IPS-20b (cell line): ENCODE measurements at regions not wholly inside any gene's neighbourhood (a gene's known extent, or its start where the extent isn't known, plus 50 kb on each side); places are given as distances from the start of the nearest gene placed in this dataset.
"Not testable (repeated sequence)": the region's sequence is repeated elsewhere in the genome, so short reads cannot be mapped to it uniquely, and the experiment has no call there.

Experiments
- H3K27ac ChIP-seq: one replicate; pipeline ENCODE4 v1.5.1; 2013; ENCODE audit warnings: low read length
- H3K27me3 ChIP-seq: 2 replicates; pipeline ENCODE4 v1.6.1; 2013; ENCODE audit warnings: mild to moderate bottlenecking, low read length, inconsistent platforms; ENCODE audit not compliant: insufficient read depth
- H3K36me3 ChIP-seq: 2 replicates; pipeline ENCODE4 v1.6.1; 2013; ENCODE audit warnings: low read depth, mild to moderate bottlenecking, inconsistent platforms, low read length, moderate library complexity; ENCODE audit not compliant: insufficient read depth
- H3K4me1 ChIP-seq: 2 replicates; pipeline ENCODE4 v1.6.1; 2013; ENCODE audit warnings: mild to moderate bottlenecking, control low read depth, inconsistent platforms, low read length, moderate library complexity; ENCODE audit not compliant: insufficient read depth
- H3K4me3 ChIP-seq: 2 replicates; pipeline ENCODE4 v1.5.1; 2013; ENCODE audit warnings: mild to moderate bottlenecking, low read length, inconsistent platforms
- H3K9ac ChIP-seq: 2 replicates; pipeline ENCODE4 v1.6.1; 2013; ENCODE audit warnings: low read depth, mild to moderate bottlenecking, inconsistent platforms, low read length, moderate library complexity
- H3K9me3 ChIP-seq: 2 replicates; pipeline ENCODE4 v1.6.1; 2013; ENCODE audit warnings: mild to moderate bottlenecking, low read depth, low read length, inconsistent platforms; ENCODE audit not compliant: insufficient read depth

DNA sequence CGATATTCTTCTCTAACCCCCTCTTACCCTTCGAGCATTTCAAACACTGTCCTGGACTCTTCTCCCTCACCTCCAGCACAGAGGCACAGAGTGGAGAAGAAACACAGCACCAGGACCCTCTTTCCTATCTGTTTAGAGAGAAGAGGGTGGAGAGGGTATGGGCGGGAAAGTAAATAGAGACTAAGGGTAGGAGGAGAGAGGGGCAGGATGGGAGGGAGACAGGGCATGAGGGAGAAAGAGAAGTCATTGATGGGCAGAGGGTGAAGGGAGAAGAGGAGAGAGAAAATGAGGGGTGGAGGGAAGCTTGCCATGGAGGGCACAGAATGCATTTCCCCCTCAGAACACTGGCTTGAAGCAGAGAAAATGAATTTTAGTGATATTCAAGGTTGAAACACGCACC is 543.9 kb upstream of the B3GAT1 start:
- H3K36me3 ChIP-seq, H3K4me3 ChIP-seq, H3K4me1 ChIP-seq, H3K27me3 ChIP-seq, H3K9me3 ChIP-seq, H3K9ac ChIP-seq, H3K27ac ChIP-seq: not testable (repeated sequence)

DNA sequence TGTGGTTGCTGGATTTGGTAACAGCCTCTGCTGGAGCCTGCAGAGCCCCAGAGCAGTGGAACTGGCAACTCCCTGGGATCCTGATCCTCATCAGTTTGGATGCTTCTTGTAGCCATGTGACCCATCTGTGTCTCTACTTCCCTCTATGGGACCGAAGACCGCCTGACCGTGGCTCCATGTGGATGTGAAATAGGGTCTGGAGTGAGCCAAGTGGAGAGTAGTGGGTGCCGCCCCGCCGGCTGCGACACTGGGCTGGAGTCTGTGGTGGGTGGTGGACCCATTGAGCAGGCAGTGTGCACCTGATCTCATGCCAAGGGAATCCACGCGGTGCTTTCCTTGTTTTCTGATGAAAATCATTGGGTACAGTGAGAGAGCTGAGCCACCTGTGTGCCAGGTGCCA is 543.2 kb upstream of the B3GAT1 start:
- Histone ChIP-seq H3K4me1 (peaks cover 10% of the 10 kb centered on the region; the same call in 1 of the 2 replicates), H3K36me3 (no peaks in the 10 kb centered on the region), H3K9ac (no peak overlapping the region), H3K27me3 (no peaks in the 10 kb centered on the region), H3K4me3 (no peak overlapping the region), H3K27ac (no peak overlapping the region), H3K9me3 (no peaks in the 10 kb centered on the region)

- H3K36me3 ChIP-seq: not testable (repeated sequence)
Observed at GRCh38 chr11:134954456-134954855, 542.4 kb upstream of the B3GAT1 start.

DNA sequence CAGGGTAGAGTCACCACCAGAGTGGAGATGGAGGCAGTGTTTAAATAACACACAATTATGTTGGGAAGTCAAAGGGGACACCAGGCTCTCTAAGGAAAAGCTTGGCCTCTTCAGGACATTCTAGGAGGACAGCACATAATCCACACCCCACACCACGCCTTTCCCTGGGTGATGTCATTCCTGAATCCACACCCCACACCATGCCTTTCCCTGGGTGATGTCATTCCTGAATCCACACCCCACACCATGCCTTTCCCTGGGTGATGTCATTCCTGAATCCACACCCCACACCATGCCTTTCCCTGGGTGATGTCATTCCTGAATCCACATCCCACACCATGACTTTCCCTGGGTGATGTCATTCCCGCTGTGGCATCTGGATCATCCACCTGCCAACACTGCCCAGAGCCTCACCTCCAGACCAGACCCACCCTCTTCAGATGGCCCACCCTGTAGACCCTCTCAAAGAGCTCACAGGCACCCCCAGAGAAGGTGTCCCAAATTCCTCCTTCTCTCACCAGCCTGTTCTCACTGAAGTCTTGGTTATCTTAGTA is 541.5 kb upstream of the B3GAT1 start:
- not testable (repeated sequence) for H3K27me3 ChIP-seq, H3K36me3 ChIP-seq, H3K4me1 ChIP-seq, H3K4me3 ChIP-seq, H3K9ac ChIP-seq, H3K9me3 ChIP-seq, H3K27ac ChIP-seq

More at GRCh38 chr11:134954456-134954855, 542.4 kb upstream of the B3GAT1 start:
- not testable (repeated sequence) for H3K9me3 ChIP-seq, H3K27me3 ChIP-seq, H3K27ac ChIP-seq, H3K4me3 ChIP-seq, H3K9ac ChIP-seq, H3K4me1 ChIP-seq

DNA sequence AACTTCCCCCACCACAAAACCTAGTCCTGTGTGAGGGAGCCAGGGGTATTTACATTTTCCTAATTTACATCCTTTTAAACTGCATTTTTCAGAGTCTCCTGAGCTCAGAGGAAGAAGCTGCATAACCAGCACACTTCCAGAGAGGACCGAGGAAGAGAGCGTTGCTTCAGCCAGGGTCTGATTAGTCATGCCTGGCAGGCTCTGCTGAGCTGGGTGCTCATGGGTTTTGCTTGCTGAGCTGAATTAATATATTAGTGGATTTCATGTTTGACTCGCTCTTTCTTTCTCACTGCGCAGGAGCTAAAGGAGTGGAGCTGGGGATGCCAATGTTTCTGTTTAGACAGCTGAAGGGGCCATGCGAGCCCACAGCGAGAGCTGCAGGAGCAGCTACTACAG is 539.3 kb upstream of the B3GAT1 start:
- Histone ChIP-seq H3K9ac (no peak overlapping the region), H3K4me3 (no peak overlapping the region), H3K36me3 (no peaks in the 10 kb centered on the region), H3K9me3 (no peaks in the 10 kb centered on the region), H3K27me3 (no peaks in the 10 kb centered on the region), H3K4me1 (peaks cover 10% of the 10 kb centered on the region; the same call in 1 of the 2 replicates), H3K27ac (no peak overlapping the region)

GRCh38 chr11:134950692-134951304 is 538.8 kb upstream of the B3GAT1 start:
- no peak overlapping the region for H3K27ac ChIP-seq
- no peaks in the 10 kb centered on the region for H3K27me3 ChIP-seq
- H3K4me1 ChIP-seq: peaks cover 10% of the 10 kb centered on the region; the same call in 1 of the 2 replicates
- H3K9me3 ChIP-seq: no peaks in the 10 kb centered on the region
- H3K4me3 ChIP-seq: no peak overlapping the region
- H3K36me3 ChIP-seq: no peaks in the 10 kb centered on the region
- H3K9ac ChIP-seq: no peak overlapping the region

DNA sequence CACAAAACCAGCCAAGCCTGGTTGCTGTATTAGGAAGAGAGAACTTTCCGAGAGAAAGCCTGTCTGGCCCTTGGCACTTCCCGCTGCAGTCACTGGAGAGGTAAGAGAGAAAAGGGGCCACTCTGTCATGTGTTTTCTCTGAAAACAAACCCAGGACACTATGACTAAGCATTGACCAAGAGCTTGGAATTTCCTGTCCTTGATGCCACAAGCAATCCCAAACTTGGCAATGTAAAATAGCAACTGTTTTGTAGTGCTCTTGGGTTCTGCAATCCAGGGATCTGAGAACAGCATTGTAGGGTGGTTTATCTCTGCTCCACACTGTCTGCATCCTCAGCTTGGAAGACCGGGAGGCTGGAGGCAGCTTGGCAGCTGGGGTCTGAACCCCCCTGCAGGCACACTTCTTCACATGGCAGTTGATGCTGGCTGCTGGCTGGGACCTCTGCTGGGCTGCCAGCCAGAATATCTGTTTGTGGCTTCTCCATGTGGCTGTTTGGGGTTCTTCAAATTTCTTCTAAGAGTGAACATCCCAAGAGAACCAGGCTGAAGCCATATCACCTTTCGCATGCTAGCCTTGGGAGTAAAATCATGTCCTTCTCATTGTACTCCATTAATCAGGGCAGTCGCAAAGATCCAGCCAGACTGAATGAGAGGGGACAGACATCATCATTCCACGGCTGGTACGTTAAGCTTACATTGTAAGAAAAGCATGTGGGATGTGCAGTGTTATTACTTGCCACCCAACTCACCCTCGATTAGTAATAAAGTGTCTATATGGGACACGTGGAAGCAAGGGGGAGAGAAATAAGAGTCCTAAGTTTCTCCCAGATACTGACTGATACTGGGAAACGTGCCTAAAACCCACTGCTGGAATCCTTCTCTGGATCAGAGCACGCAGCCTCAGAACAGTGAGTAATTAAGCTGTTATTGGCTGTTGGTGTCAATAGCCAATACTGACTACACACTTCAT is 537.4 kb upstream of the B3GAT1 start:
- no peak overlapping the region for H3K27ac ChIP-seq
- no peaks in the 10 kb centered on the region for H3K27me3 ChIP-seq
- H3K9me3 ChIP-seq: no peaks in the 10 kb centered on the region
- H3K36me3 ChIP-seq: no peaks in the 10 kb centered on the region
- H3K4me1 ChIP-seq: peaks cover 10% of the 10 kb centered on the region; the same call in 1 of the 2 replicates
- no peak overlapping the region for H3K9ac ChIP-seq
- no peak overlapping the region for H3K4me3 ChIP-seq

DNA sequence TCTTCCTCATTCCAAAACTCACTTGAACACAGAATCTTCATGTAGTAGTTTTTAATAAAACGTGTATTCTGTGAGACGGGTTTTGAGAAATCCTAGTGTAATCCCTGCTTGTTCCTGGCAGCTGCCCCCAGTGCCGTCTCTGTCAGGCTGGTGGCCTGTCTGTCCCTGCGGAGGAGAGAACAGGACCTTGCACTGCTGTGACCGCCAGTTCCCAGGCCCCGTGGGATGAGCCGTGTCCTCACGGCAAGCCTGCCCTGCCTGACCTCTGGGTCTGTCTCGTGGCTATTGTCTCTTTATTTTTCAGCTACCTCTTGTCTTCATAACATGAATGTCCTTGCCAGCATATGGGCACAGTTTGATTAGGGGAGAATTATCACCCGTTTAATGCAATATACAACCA is 535.5 kb upstream of the B3GAT1 start:
- H3K4me3 ChIP-seq: no peak overlapping the region
- no peaks in the 10 kb centered on the region for H3K9me3 ChIP-seq
- H3K27ac ChIP-seq: no peak overlapping the region
- H3K36me3 ChIP-seq: no peaks in the 10 kb centered on the region
- no peaks in the 10 kb centered on the region for H3K27me3 ChIP-seq
- H3K4me1 ChIP-seq: peaks cover 10% of the 10 kb centered on the region; the same call in 1 of the 2 replicates
- H3K9ac ChIP-seq: no peak overlapping the region

DNA sequence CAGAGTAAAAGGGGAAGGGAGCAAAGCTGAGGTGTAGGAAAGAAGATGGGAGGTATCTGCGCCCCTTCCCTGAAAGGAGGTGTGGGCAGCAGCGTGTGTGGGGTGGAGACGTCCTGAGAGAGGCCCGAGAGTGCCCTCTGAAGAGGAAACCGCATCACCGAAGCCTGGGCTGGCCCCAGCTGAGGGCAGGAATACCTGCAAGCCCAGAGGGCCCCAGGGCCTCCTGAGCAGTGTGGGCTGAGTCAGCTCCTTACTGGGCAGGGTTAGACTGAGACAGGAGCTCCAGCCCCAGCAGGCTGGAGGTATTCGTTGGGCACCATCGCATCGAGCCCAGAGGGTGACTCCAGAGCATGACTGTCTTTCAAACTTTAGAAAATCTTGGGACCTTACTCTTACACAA is 534.0 kb upstream of the B3GAT1 start:
- no peak overlapping the region for H3K4me3 ChIP-seq
- no peaks in the 10 kb centered on the region for H3K36me3 ChIP-seq
- H3K27me3 ChIP-seq: no peaks in the 10 kb centered on the region
- no peak overlapping the region for H3K9ac ChIP-seq
- no peaks in the 10 kb centered on the region for H3K9me3 ChIP-seq
- H3K27ac ChIP-seq: no peak overlapping the region
- peaks cover 8% of the 10 kb centered on the region; the same call in 1 of the 2 replicates for H3K4me1 ChIP-seq

DNA sequence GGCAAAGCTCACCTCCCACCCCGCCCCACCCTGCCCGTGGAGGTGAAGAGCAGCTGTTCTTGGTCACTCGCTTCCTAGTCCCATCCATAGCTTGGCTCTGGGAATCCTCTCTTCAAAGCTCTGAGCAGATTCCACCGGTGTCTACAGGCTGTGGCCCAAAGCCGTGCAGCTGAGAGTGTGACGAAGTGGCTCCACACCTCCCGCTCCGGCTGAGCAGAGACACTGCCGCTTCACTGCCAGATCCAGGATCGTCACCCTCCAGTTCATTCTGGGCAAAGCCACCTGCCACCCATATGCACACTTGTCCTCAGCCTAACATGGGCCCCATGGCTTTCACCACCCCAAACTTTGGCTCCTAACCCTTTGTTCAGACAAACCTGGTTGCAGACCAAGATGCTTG is 532.9 kb upstream of the B3GAT1 start:
- Histone ChIP-seq H3K9me3 (no peaks in the 10 kb centered on the region), H3K9ac (no peak overlapping the region), H3K27ac (no peak overlapping the region), H3K4me1 (peaks cover 7% of the 10 kb centered on the region; the same call in 1 of the 2 replicates), H3K4me3 (no peak overlapping the region), H3K36me3 (no peaks in the 10 kb centered on the region), H3K27me3 (no peaks in the 10 kb centered on the region)

- Histone ChIP-seq H3K9ac (no peak overlapping the region), H3K27ac (no peak overlapping the region), H3K36me3 (no peaks in the 10 kb centered on the region), H3K4me3 (no peak overlapping the region), H3K4me1 (peaks cover 11% of the 10 kb centered on the region; the same call in 1 of the 2 replicates), H3K27me3 (no peaks in the 10 kb centered on the region), H3K9me3 (no peaks in the 10 kb centered on the region)
Observed at GRCh38 chr11:134944131-134944530, 532.1 kb upstream of the B3GAT1 start.
